ENCODE measurements at regions not wholly inside any gene's neighbourhood (a gene's known extent, or its start where the extent isn't known, plus 50 kb on each side); places are given as distances from the start of the nearest gene placed in this dataset.

DNA sequence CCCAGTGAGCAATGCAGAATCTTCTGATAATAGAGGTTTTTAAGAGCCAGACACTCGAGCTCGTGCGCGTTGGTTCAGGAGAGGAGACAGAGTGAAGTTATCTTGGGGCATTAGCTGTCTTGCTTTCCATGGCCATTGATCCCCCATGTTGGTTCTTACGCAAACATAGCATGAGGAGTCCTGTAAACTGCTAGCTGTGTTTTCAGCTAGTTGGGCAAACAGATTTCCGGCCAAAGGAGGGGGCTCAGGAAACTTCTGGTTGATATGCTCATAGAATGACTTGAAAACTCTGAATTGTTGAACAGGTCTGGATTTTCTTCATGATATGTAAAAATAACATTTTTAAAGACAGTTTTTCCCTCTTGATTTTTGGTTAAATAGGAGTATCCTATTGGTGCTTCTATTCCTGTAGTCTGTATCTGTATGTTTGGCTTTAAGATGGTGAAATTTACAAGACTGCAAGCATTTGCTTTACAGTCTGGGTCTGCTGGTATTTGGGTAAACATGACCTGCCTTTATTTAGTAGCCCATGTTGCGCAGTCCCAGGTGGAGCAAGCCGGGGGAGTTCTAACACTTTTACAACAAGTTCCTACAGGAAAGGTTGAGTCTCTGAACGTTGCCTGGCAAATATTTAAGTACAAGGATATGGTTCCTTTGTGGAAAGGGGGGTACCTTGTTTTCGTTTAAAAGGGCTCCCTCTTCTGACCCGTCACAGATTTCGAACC is 218.4 kb upstream of the KCND2 start:
- Mint-ChIP-seq H3K4me3 (no peak overlapping the region), H3K9me3 (peaks cover 9% of the 10 kb centered on the region), H3K36me3 (ENCODE audit: low read depth) (no peaks in the 10 kb centered on the region), H3K27ac (no peak overlapping the region), H3K27me3 (no peaks in the 10 kb centered on the region), H3K4me1 (no peaks in the 10 kb centered on the region)
- ChIA-PET POLR2A (no interaction called here), CTCF (no interaction called here)
- ATAC-seq (ENCODE audit: low read depth), result no peak
- TF ChIP-seq, protein P1, sequence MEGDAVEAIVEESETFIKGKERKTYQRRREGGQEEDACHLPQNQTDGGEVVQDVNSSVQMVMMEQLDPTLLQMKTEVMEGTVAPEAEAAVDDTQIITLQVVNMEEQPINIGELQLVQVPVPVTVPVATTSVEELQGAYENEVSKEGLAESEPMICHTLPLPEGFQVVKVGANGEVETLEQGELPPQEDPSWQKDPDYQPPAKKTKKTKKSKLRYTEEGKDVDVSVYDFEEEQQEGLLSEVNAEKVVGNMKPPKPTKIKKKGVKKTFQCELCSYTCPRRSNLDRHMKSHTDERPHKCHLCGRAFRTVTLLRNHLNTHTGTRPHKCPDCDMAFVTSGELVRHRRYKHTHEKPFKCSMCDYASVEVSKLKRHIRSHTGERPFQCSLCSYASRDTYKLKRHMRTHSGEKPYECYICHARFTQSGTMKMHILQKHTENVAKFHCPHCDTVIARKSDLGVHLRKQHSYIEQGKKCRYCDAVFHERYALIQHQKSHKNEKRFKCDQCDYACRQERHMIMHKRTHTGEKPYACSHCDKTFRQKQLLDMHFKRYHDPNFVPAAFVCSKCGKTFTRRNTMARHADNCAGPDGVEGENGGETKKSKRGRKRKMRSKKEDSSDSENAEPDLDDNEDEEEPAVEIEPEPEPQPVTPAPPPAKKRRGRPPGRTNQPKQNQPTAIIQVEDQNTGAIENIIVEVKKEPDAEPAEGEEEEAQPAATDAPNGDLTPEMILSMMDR (IDR thresholded peaks at IDR 0.05), result no peak
- intact Hi-C loops (cut with micrococcal nuclease), result no loop called here
- no peak for DNase-seq

DNA sequence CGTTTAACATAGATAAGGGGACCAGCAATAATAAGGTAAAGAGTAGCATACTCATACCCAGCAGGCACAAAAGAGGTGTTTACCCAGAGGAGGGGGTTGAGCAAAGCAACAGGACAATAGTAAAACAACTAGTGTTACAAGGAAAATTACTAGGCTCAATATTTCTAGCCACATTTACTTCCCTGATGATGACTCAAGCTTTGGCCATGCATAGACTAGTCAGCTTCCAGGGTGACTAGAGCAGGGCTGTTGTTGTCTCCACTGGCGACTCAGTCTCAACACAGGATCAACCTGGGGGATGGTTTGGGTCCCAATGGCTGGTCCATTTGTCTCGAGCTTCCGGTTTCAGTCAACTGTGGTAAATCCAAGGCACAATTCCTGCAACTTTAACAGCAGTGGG is 217.7 kb upstream of the KCND2 start:
- intact Hi-C loops (cut with micrococcal nuclease), result no loop called here
- no peak for ATAC-seq (ENCODE audit: low read depth)
- TF ChIP-seq, protein P1 (IDR thresholded peaks at IDR 0.05), result no peak
- ChIA-PET POLR2A (no interaction called here), CTCF (no interaction called here)
- peaks cover 9% of the 10 kb centered on the region for H3K9me3 Mint-ChIP-seq
- H3K27ac Mint-ChIP-seq, result no peak overlapping the region
- H3K36me3 Mint-ChIP-seq (ENCODE audit: low read depth), result no peaks in the 10 kb centered on the region
- H3K27me3 Mint-ChIP-seq, result no peaks in the 10 kb centered on the region
- no peaks in the 10 kb centered on the region for H3K4me1 Mint-ChIP-seq
- no peak overlapping the region for H3K4me3 Mint-ChIP-seq
- DNase-seq, result no peak

DNA sequence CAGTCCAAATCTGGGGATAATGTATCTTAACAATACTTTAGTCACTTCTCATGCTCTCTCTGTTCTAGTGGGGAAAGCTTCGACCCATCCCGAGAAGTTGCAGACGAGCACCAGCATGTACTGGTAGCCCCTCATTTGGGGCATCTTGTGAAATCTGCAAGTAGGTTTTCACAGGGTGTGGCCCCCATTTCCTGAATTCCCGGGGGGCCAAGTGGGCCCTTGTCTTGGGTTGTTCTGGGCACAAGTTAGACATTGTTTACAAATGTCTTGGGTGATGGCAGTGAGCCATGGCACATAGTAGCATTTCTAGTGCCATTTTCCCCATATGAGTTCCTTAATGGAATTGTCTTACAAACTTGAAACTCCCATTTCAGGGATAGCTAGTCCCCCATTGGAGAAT is 216.7 kb upstream of the KCND2 start:
- H3K36me3 Mint-ChIP-seq (ENCODE audit: low read depth), result no peaks in the 10 kb centered on the region
- ChIA-PET POLR2A (no interaction called here), CTCF (no interaction called here)
- H3K4me1 Mint-ChIP-seq, result no peaks in the 10 kb centered on the region
- peaks cover 9% of the 10 kb centered on the region for H3K9me3 Mint-ChIP-seq
- TF ChIP-seq, protein P1 (IDR thresholded peaks at IDR 0.05), result no peak
- ATAC-seq (ENCODE audit: low read depth) (no peak), DNase-seq (no peak)
- H3K27me3 Mint-ChIP-seq, result no peaks in the 10 kb centered on the region
- intact Hi-C loops (cut with micrococcal nuclease), result no loop called here
- no peak overlapping the region for H3K27ac Mint-ChIP-seq
- no peak overlapping the region for H3K4me3 Mint-ChIP-seq

DNA sequence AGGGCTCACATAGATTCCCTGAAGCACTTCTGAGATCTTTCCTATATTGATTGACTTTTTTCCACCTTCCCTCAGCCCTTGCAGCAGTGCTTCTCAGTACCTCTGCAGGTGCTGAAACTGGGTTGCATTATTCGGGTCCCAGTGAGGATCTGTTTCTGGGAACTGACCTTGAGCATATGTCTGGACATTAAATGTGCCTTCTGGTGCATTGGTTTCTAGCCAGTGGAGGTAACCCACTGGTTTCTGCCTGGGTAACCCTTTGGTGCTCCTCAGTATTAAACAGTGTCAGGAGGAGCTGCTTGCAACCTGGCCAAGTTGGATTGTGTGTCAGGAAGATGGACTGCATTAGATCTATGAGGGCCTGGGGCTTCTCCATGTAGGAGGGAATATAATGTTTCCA is 213.3 kb upstream of the KCND2 start:
- H3K27me3 Mint-ChIP-seq, result no peaks in the 10 kb centered on the region
- intact Hi-C loops (cut with micrococcal nuclease), result no loop called here
- TF ChIP-seq, protein P1 (IDR thresholded peaks at IDR 0.05), result no peak
- no peaks in the 10 kb centered on the region for H3K36me3 Mint-ChIP-seq (ENCODE audit: low read depth)
- ChIA-PET CTCF (no interaction called here), POLR2A (no interaction called here)
- ATAC-seq (ENCODE audit: low read depth) (no peak), DNase-seq (no peak)
- no peak overlapping the region for H3K27ac Mint-ChIP-seq
- H3K4me3 Mint-ChIP-seq, result no peak overlapping the region
- peaks cover 3% of the 10 kb centered on the region for H3K9me3 Mint-ChIP-seq
- H3K4me1 Mint-ChIP-seq, result no peaks in the 10 kb centered on the region

DNA sequence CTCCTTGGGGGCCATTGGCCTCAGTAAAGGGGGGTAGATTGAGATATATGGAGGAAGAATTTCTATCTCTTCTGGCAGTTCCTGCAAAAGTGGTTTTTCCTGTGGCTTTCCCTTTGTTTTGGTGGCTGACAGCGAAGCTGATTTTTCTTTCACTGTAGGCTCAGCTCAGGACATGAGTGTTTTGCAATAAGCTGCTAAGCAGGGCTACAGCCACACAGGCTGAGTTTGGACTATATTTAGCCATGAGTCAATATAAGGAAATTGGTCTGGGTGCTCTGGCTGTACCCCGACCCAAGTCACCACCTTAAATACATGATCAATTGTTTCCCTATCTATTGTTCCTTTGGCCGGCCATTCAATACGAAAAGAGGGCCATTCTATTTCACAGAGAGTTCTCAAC is 212.7 kb upstream of the KCND2 start:
- no peaks in the 10 kb centered on the region for H3K4me1 Mint-ChIP-seq
- POLR2A ChIA-PET, result no interaction called here
- no peaks in the 10 kb centered on the region for H3K36me3 Mint-ChIP-seq (ENCODE audit: low read depth)
- H3K4me3 Mint-ChIP-seq, result no peak overlapping the region
- H3K27ac Mint-ChIP-seq, result no peak overlapping the region
- ATAC-seq (ENCODE audit: low read depth) (no peak), DNase-seq (no peak)
- peaks cover 3% of the 10 kb centered on the region for H3K9me3 Mint-ChIP-seq
- TF ChIP-seq, protein P1 (IDR thresholded peaks at IDR 0.05), result no peak
- H3K27me3 Mint-ChIP-seq, result no peaks in the 10 kb centered on the region
- CTCF ChIA-PET, result no interaction called here
- intact Hi-C loops (cut with micrococcal nuclease), result no loop called here
